HCT116 (cell line): ENCODE measurements at regions not wholly inside any gene's neighbourhood (a gene's known extent, or its start where the extent isn't known, plus 50 kb on each side); places are given as distances from the start of the nearest gene placed in this dataset.

ENCODE experiments used
- ATAC-seq: fragments of 200-7000 bp; cut with Tn5 transposase; 2 replicates; pipeline ENCODE4 v1.9.1; 2020; ENCODE audit warnings: mild to moderate bottlenecking, moderate library complexity
- BruUV-seq: library from RNA; stranded (reverse); fragments of 400-500 nt; replicated peaks from 2 replicates; lab custom pipeline; 2021; lab: Mats Ljungman, UMichigan
- CTCF ChIA-PET: fragments of 300-600 bp; sonication (Branson Sonifier 250); formaldehyde crosslinking; loops from one replicate; lab custom pipeline; 2021; ENCODE audit warnings: antibody characterized with exemption; lab: Charles Lee
- POLR2A ChIA-PET: fragments of 300-600, 350-600 bp; sonication (Branson Sonifier 250); formaldehyde crosslinking; loops from one replicate; lab custom pipeline; 2021; ENCODE audit warnings: antibody characterized with exemption; lab: Charles Lee
- RAD21 ChIA-PET, 2 experiments: fragments of 300-600 bp; sonication (Branson Sonifier 250); formaldehyde crosslinking; loops; one replicate each; lab custom pipeline; 2023; ENCODE audit warnings: low total read pairs in 2 of 2; ENCODE audit not compliant: uncharacterized antibody in 2 of 2, unreplicated experiment in 2 of 2, low non-redundant PET in 1 of 2; lab: Charles Lee
- DNase-seq: peaks from one replicate; pipeline ENCODE4 v3.0.0-alpha.2; 2010; ENCODE audit warnings: low read depth, low spot score
- H2AFZ ChIP-seq: fragments of 200-600 bp; shearing (Covaris generic), sonication (generic); 2 replicates; pipeline ENCODE4 v1.6.1; 2017; ENCODE audit warnings: low read depth, mixed run types, mixed read lengths, antibody characterized with exemption, low read length; ENCODE audit not compliant: poor library complexity, severe bottlenecking
- H3K27ac ChIP-seq: 2 replicates; pipeline ENCODE4 v1.5.1; 2012; ENCODE audit warnings: low read depth, low read length
- H3K27me3 ChIP-seq: fragments of 200-600 bp; sonication (generic); 2 replicates; pipeline ENCODE4 v1.6.1; 2016; ENCODE audit warnings: mixed run types, low read length, mixed read lengths; ENCODE audit not compliant: insufficient read depth
- H3K36me3 ChIP-seq, 2 experiments: fragments of 200-500 bp in 1 of 2; fragments of 200-600 bp in 1 of 2; sonication (Bioruptor generic) in 1 of 2; sonication (generic) in 1 of 2; 2 replicates each; pipeline versions ENCODE4 v1.5.1 to v1.6.1; 2014 to 2016; ENCODE audit warnings: low read length in 2 of 2, inconsistent platforms in 1 of 2, mixed read lengths in 1 of 2, mixed run types in 1 of 2; ENCODE audit not compliant: insufficient read depth in 2 of 2, control insufficient read depth in 1 of 2
- H3K4me1 ChIP-seq, 2 experiments: fragments of 200-600 bp in 1 of 2; sonication (generic) in 1 of 2; 2 replicates each; pipeline versions ENCODE4 v1.5.1 to v1.6.1; 2012 to 2017; ENCODE audit warnings: low read length in 2 of 2, inconsistent platforms in 1 of 2, mild to moderate bottlenecking in 1 of 2, mixed read lengths in 1 of 2, mixed run types in 1 of 2, moderate library complexity in 1 of 2; ENCODE audit not compliant: insufficient read depth in 2 of 2, control insufficient read depth in 1 of 2
- H3K4me2 ChIP-seq: fragments of 200-600 bp; sonication (generic); 2 replicates; pipeline ENCODE4 v1.6.1; 2017; ENCODE audit warnings: mixed run types, low read length, mixed read lengths
- H3K4me3 ChIP-seq, 2 experiments: fragments of 200-600 bp in 1 of 2; sonication (generic) in 1 of 2; replicated peaks in 1 of 2; 2 replicates each; pipeline ENCODE4 v1.5.1; 2011 to 2016; ENCODE audit warnings: low read length in 2 of 2, control low read depth in 1 of 2, low read depth in 1 of 2, mild to moderate bottlenecking in 1 of 2, mixed read lengths in 1 of 2, mixed run types in 1 of 2
- H3K79me2 ChIP-seq: fragments of 200-600 bp; sonication (generic); 2 replicates; pipeline ENCODE4 v1.6.1; 2017; ENCODE audit warnings: mild to moderate bottlenecking, mixed run types, low read length, moderate library complexity, mixed read lengths; ENCODE audit not compliant: insufficient read depth
- H3K9ac ChIP-seq: fragments of 200-600 bp; sonication (generic); 2 replicates; pipeline ENCODE4 v1.6.1; 2016; ENCODE audit warnings: low read length, mixed read lengths
- H3K9me2 ChIP-seq: fragments of 200-600 bp; sonication (generic), shearing (Covaris generic); 2 replicates; pipeline ENCODE4 v1.6.1; 2017; ENCODE audit warnings: mixed run types, mild to moderate bottlenecking, moderate library complexity; ENCODE audit not compliant: insufficient read depth
- H3K9me3 ChIP-seq, 2 experiments: fragments of 200-500 bp in 1 of 2; fragments of 200-600 bp in 1 of 2; sonication (Bioruptor generic) in 1 of 2; sonication (generic) in 1 of 2; 2 replicates each; pipeline ENCODE4 v1.6.1; 2014 to 2017; ENCODE audit warnings: low read length in 2 of 2, mixed read lengths in 2 of 2, inconsistent platforms in 1 of 2, low read depth in 1 of 2, mild to moderate bottlenecking in 1 of 2, mixed run types in 1 of 2, moderate library complexity in 1 of 2; ENCODE audit not compliant: control insufficient read depth in 1 of 2, insufficient read depth in 1 of 2
- H4K20me1 ChIP-seq: fragments of 200-600 bp; sonication (generic), shearing (Covaris generic); 2 replicates; pipeline ENCODE4 v1.6.1; 2017; ENCODE audit warnings: mixed run types, mild to moderate bottlenecking, moderate library complexity; ENCODE audit not compliant: insufficient read depth
- EZH2phosphoT487 ChIP-seq: fragments of 200-600 bp; IDR thresholded peaks from 2 replicates; pipeline ENCODE4 v1.6.1; 2018; ENCODE audit warnings: antibody characterized with exemption, borderline replicate concordance
- FOSL1 ChIP-seq: IDR thresholded peaks from 2 replicates; pipeline ENCODE4 v1.6.1; 2012; ENCODE audit warnings: low read depth
- SP1 ChIP-seq: IDR thresholded peaks from 2 replicates; pipeline ENCODE4 v1.6.1; 2012; ENCODE audit warnings: low read depth
- SRF ChIP-seq: IDR thresholded peaks from 2 replicates; pipeline ENCODE4 v1.6.1; 2012; ENCODE audit warnings: low read depth
- YY1 ChIP-seq: IDR thresholded peaks from 2 replicates; pipeline ENCODE4 v1.6.1; 2011; ENCODE audit warnings: low read length, low read depth, moderate library complexity, mild to moderate bottlenecking; ENCODE audit not compliant: insufficient replicate concordance; ENCODE audit errors: extremely low read depth
- ZNF274 ChIP-seq: fragments of 200-500 bp; sonication (Bioruptor generic); IDR thresholded peaks from 2 replicates; pipeline ENCODE4 v1.6.1; 2014; ENCODE audit warnings: mild to moderate bottlenecking, low read depth, low read length, inconsistent platforms
- intact Hi-C: fragments of 100-400 bp; cut with micrococcal nuclease; formaldehyde crosslinking; loops from 2 replicates; pipeline ENCODE4 v1.10.0; 2022
- TF ChIP-seq, protein P1 (sequence below): IDR thresholded peaks from 2 replicates; pipeline ENCODE4 v1.6.1; 2011; ENCODE audit warnings: mild to moderate bottlenecking, low read length, moderate library complexity; ENCODE audit not compliant: insufficient replicate concordance; ENCODE audit errors: extremely low read depth
- TF ChIP-seq, protein P2 (sequence below), 3 experiments: fragments of 200-600 bp in 1 of 3; sonication (generic) in 1 of 3; IDR thresholded peaks in 2 of 3; conservative IDR thresholded peaks in 1 of 3; 2 replicates each; pipeline ENCODE4 v1.5.1; 2012 to 2017; ENCODE audit warnings: low read depth in 2 of 3, low read length in 2 of 3, antibody characterized with exemption in 1 of 3, borderline replicate concordance in 1 of 3, control low read depth in 1 of 3, mild to moderate bottlenecking in 1 of 3, mixed read lengths in 1 of 3, mixed run types in 1 of 3, moderate library complexity in 1 of 3; ENCODE audit not compliant: insufficient read depth in 1 of 3

DNA sequence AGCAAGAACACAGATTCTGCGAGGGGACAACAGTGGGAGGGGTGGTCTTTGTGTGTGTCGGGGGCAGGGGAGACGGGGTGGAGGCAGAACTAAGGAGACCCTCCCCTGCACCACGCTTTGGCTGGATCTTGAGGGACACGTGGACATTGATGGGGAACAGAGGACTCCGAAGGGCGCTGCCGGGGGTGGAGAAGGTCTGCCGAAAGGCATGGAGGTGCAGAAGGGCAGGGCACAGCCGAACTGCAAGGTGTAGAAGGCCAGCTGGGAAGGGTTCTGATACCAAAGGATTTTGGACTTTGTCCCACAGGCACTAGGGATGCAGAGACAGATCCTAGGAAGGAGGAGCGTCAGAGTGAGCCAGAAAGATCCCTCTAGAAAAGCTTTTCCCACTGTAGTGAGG, 107.7 kb upstream of the SYT13 start:
- Histone ChIP-seq H3K79me2 (no peaks in the 10 kb centered on the region), H3K9ac (no peak overlapping the region), H3K9me3 (no peaks in the 10 kb centered on the region), H2AFZ (no peak overlapping the region), H3K27ac (no peak overlapping the region), H4K20me1 (no peaks in the 10 kb centered on the region), H3K9me2 (no peaks in the 10 kb centered on the region), H3K4me3 (no peak overlapping the region), H3K27me3 (peaks cover 7% of the 10 kb centered on the region; the same call in 1 of the 2 replicates), H3K4me1 (no peaks in the 10 kb centered on the region), H3K4me2 (no peak overlapping the region), H3K36me3 (no peaks in the 10 kb centered on the region)
- ChIA-PET POLR2A (no interaction called here), CTCF (interaction anchor here (1.8 kb wide), 1 partner anchor 378 kb away, joined by 5 read pairs; no protein-coding TSS in a partner anchor), RAD21 (no interaction called here)
- no peak for DNase-seq
- no peak for ATAC-seq
- BruUV-seq = no TSS peak
- no peak for TF ChIP-seq YY1
- TF ChIP-seq, protein P1, sequence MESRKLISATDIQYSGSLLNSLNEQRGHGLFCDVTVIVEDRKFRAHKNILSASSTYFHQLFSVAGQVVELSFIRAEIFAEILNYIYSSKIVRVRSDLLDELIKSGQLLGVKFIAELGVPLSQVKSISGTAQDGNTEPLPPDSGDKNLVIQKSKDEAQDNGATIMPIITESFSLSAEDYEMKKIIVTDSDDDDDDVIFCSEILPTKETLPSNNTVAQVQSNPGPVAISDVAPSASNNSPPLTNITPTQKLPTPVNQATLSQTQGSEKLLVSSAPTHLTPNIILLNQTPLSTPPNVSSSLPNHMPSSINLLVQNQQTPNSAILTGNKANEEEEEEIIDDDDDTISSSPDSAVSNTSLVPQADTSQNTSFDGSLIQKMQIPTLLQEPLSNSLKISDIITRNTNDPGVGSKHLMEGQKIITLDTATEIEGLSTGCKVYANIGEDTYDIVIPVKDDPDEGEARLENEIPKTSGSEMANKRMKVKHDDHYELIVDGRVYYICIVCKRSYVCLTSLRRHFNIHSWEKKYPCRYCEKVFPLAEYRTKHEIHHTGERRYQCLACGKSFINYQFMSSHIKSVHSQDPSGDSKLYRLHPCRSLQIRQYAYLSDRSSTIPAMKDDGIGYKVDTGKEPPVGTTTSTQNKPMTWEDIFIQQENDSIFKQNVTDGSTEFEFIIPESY = no peak
- TF ChIP-seq FOSL1 = no peak
- TF ChIP-seq SRF = no peak
- no peak for TF ChIP-seq EZH2phosphoT487
- no peak for TF ChIP-seq SP1
- TF ChIP-seq ZNF274 = no peak
- TF ChIP-seq, protein P2, sequence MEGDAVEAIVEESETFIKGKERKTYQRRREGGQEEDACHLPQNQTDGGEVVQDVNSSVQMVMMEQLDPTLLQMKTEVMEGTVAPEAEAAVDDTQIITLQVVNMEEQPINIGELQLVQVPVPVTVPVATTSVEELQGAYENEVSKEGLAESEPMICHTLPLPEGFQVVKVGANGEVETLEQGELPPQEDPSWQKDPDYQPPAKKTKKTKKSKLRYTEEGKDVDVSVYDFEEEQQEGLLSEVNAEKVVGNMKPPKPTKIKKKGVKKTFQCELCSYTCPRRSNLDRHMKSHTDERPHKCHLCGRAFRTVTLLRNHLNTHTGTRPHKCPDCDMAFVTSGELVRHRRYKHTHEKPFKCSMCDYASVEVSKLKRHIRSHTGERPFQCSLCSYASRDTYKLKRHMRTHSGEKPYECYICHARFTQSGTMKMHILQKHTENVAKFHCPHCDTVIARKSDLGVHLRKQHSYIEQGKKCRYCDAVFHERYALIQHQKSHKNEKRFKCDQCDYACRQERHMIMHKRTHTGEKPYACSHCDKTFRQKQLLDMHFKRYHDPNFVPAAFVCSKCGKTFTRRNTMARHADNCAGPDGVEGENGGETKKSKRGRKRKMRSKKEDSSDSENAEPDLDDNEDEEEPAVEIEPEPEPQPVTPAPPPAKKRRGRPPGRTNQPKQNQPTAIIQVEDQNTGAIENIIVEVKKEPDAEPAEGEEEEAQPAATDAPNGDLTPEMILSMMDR (IDR thresholded peaks at IDR 0.05 in 2 of 3, conservative IDR thresholded peaks at IDR 0.05 in 1 of 3; ENCODE audit: borderline replicate concordance in 1 of 3, insufficient read depth in 1 of 3, low read depth in 2 of 3, low read length in 2 of 3) = no peak
- intact Hi-C loops = no loop called here
